ENCODE measurements at regions not wholly inside any gene's neighbourhood (a gene's known extent, or its start where the extent isn't known, plus 50 kb on each side); places are given as distances from the start of the nearest gene placed in this dataset.
"Not testable (repeated sequence)": the region's sequence is repeated elsewhere in the genome, so short reads cannot be mapped to it uniquely, and the experiment has no call there.

- Histone ChIP-seq H3K27me3 (no peaks in the 10 kb centered on the region), H3K4me1 (no peaks in the 10 kb centered on the region), H3K4me3 (no peak overlapping the region), H3K36me3 (no peaks in the 10 kb centered on the region), H3K9me3 (peaks cover 7 to 8% of the 10 kb centered on the region in 2 donors), H3K27ac (no peak overlapping the region)
- intact Hi-C loops (cut with DNase I; ENCODE audit: low total_unique reads) = no loop called here
- TF ChIP-seq POLR2A (IDR thresholded peaks at IDR 0.05) = no peak
- TF ChIP-seq, protein P1, sequence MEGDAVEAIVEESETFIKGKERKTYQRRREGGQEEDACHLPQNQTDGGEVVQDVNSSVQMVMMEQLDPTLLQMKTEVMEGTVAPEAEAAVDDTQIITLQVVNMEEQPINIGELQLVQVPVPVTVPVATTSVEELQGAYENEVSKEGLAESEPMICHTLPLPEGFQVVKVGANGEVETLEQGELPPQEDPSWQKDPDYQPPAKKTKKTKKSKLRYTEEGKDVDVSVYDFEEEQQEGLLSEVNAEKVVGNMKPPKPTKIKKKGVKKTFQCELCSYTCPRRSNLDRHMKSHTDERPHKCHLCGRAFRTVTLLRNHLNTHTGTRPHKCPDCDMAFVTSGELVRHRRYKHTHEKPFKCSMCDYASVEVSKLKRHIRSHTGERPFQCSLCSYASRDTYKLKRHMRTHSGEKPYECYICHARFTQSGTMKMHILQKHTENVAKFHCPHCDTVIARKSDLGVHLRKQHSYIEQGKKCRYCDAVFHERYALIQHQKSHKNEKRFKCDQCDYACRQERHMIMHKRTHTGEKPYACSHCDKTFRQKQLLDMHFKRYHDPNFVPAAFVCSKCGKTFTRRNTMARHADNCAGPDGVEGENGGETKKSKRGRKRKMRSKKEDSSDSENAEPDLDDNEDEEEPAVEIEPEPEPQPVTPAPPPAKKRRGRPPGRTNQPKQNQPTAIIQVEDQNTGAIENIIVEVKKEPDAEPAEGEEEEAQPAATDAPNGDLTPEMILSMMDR (IDR thresholded peaks at IDR 0.05) = no peak
- no peak for TF ChIP-seq POLR2AphosphoS5 (IDR thresholded peaks at IDR 0.05)
- no peak for DNase-seq (ENCODE audit: low spot score in 2 of 2)
Measured at GRCh38 chr5:82586181-82586580, 308.0 kb upstream of the RPS23 start.

- H3K4me3 ChIP-seq = no peak overlapping the region
- TF ChIP-seq POLR2A (IDR thresholded peaks at IDR 0.05) (no peak), POLR2AphosphoS5 (IDR thresholded peaks at IDR 0.05) (no peak)
- TF ChIP-seq, protein P1 (IDR thresholded peaks at IDR 0.05) = no peak
- DNase-seq (ENCODE audit: low spot score in 2 of 2) = no peak
- no peaks in the 10 kb centered on the region for H3K27me3 ChIP-seq
- intact Hi-C loops (cut with DNase I; ENCODE audit: low total_unique reads) = no loop called here
- H3K36me3 ChIP-seq = no peaks in the 10 kb centered on the region
- no peak overlapping the region for H3K27ac ChIP-seq
- no peaks in the 10 kb centered on the region for H3K4me1 ChIP-seq
- H3K9me3 ChIP-seq = peaks cover 7 to 8% of the 10 kb centered on the region in 2 donors
Measured at GRCh38 chr5:82584631-82585030, 306.5 kb upstream of the RPS23 start.

DNA sequence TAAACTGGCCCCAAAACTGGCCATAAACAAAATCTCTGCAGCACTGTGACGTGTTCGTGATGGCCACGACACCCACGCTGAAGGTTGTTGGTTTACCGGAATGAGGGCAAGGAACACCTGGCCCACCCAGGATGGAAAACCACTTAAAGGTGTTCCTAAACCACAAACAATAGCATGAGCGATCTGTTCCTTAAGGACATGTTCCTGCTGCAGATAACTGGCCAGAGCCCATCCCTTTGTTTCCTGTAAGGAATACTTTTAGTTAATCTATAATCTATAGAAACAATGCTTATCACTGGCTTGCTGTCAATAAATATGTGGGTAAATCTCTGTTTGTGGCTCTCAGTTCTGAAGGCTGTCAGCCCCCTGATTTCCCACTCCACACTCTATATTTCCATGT is 305.2 kb upstream of the RPS23 start:
- H3K36me3 ChIP-seq; H3K4me1 ChIP-seq; DNase-seq (ENCODE audit: low spot score in 2 of 2); H3K27me3 ChIP-seq; H3K9me3 ChIP-seq; H3K27ac ChIP-seq; intact Hi-C loops (cut with DNase I; ENCODE audit: low total_unique reads); H3K4me3 ChIP-seq: not testable (repeated sequence)

DNA sequence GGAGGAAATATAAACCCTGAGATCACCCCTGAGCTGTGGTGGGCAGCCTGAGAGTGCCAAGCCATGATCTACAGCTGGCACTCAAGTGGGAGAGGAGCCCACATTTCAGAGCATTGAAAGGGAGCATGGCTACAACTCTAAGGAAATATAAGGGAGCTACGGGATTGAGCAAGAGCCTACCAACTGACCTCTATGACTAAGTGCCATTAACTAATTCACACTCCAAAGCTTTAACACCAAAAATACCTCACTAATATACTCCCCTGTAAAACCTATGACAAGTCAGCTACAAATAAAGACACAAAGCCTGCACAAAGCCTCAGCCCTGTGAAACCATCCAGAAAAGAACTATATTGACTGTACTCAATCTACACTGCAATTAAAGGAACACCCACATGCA is 286.8 kb upstream of the RPS23 start:
- no peak for DNase-seq (ENCODE audit: low spot score in 2 of 2)
- Histone ChIP-seq H3K4me3 (no peak overlapping the region), H3K27ac (no peak overlapping the region), H3K27me3 (no peaks in the 10 kb centered on the region), H3K36me3 (no peaks in the 10 kb centered on the region), H3K4me1 (no peaks in the 10 kb centered on the region), H3K9me3 (no peaks in the 10 kb centered on the region)
- TF ChIP-seq POLR2A (IDR thresholded peaks at IDR 0.05) (no peak), POLR2AphosphoS5 (IDR thresholded peaks at IDR 0.05) (no peak)
- TF ChIP-seq, protein P1 (IDR thresholded peaks at IDR 0.05) = no peak
- intact Hi-C loops (cut with DNase I; ENCODE audit: low total_unique reads) = no loop called here

DNA sequence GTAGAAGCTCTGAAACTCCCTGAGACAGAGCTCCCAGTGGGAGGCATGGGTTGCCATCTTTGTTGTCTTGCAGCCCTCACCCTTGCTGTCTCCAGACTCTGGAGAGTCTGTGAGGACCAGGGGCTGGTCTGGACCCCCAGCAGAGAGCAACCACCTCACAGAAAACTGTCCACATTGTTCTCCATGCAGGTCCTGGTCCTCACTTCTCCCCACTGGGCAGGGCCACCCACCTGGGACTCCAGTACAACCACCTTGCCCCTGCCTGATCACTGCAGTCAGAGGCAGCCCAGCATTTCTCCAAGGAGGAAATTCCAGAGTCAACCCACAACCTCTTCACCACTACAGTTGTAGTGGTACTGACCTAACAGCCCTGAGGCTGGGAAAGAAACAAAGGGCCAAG is 285.6 kb upstream of the RPS23 start:
- Histone ChIP-seq H3K9me3 (no peaks in the 10 kb centered on the region), H3K4me3 (no peak overlapping the region), H3K27me3 (no peaks in the 10 kb centered on the region), H3K4me1 (no peaks in the 10 kb centered on the region), H3K27ac (no peak overlapping the region), H3K36me3 (no peaks in the 10 kb centered on the region)
- intact Hi-C loops (cut with DNase I; ENCODE audit: low total_unique reads) = no loop called here
- TF ChIP-seq POLR2A (IDR thresholded peaks at IDR 0.05) (no peak), POLR2AphosphoS5 (IDR thresholded peaks at IDR 0.05) (no peak)
- TF ChIP-seq, protein P1 (IDR thresholded peaks at IDR 0.05) = no peak
- DNase-seq (ENCODE audit: low spot score in 2 of 2) = no peak

DNA sequence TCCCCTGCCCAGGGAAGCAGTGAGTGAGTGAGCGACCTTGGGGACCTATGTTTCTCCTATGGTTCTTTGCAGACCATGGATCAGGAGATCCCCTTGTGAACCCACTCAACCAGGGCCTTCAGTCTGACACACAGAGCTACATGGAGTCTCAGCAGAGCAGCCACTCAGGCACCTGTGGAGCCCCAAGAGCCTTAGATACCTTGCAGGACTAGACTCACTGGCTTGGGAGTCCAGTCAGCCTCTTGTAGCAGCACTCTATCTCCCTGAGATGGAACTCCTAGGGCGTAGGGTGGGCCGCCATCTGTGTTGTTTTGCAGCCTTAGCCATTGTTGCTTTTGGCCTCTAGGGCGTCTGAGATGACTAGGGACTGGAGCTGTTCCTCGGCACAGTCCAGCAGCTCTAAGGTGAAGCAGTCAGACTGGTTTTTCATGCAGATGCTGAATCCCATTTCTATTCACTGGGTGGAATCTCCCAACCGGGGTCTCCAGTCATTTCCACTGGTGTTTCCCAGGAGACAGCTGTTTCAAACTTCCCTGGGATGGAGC is 284.6 kb upstream of the RPS23 start:
- intact Hi-C loops (cut with DNase I; ENCODE audit: low total_unique reads) = no loop called here
- DNase-seq (ENCODE audit: low spot score in 2 of 2) = no peak
- Histone ChIP-seq H3K4me1 (no peaks in the 10 kb centered on the region), H3K4me3 (no peak overlapping the region), H3K27me3 (no peaks in the 10 kb centered on the region), H3K9me3 (no peaks in the 10 kb centered on the region), H3K36me3 (no peaks in the 10 kb centered on the region), H3K27ac (no peak overlapping the region)
- TF ChIP-seq POLR2AphosphoS5 (IDR thresholded peaks at IDR 0.05) = no peak
- TF ChIP-seq POLR2A (IDR thresholded peaks at IDR 0.05) = no peak
- TF ChIP-seq, protein P1 (IDR thresholded peaks at IDR 0.05) = no peak
